HG03039 (cell line): ENCODE measurements at regions not wholly inside any gene's neighbourhood (a gene's known extent, or its start where the extent isn't known, plus 50 kb on each side); places are given as distances from the start of the nearest gene placed in this dataset.
"Not testable (repeated sequence)": the region's sequence is repeated elsewhere in the genome, so short reads cannot be mapped to it uniquely, and the experiment has no call there.

Experiments
- ATAC-seq: cut with Tn5 transposase; IDR thresholded peaks from one replicate; pipeline ENCODE4 v1.9.1; 2021; ENCODE audit warnings: mild to moderate bottlenecking, moderate library complexity; ENCODE audit not compliant: unreplicated experiment

GRCh38 chr1:113292603-113293255 lies 97.6 kb upstream of the MAGI3 start:
- ATAC-seq, result no peak

- ATAC-seq, result no peak
These were observed 97.1 kb upstream of the MAGI3 start for GRCh38 chr1:113293256-113293626.

GRCh38 chr1:113297749-113298148 lies 92.6 kb upstream of the MAGI3 start:
- no peak for ATAC-seq

GRCh38 chr1:113298941-113299340 lies 91.4 kb upstream of the MAGI3 start:
- ATAC-seq, result no peak

- ATAC-seq, result no peak
These were observed 87.7 kb upstream of the MAGI3 start for GRCh38 chr1:113302636-113303035.

GRCh38 chr1:113303267-113303666 lies 87.0 kb upstream of the MAGI3 start:
- ATAC-seq, result no peak

GRCh38 chr1:113305029-113305428 lies 85.3 kb upstream of the MAGI3 start:
- ATAC-seq, result not testable (repeated sequence)

GRCh38 chr1:113307771-113308445 lies 82.4 kb upstream of the MAGI3 start:
- ATAC-seq, result no peak

- ATAC-seq, result not testable (repeated sequence)
These were observed 77.7 kb upstream of the MAGI3 start for GRCh38 chr1:113312651-113313050.

- ATAC-seq, result no peak
These were observed 75.7 kb upstream of the MAGI3 start for GRCh38 chr1:113314600-113314999.

- ATAC-seq, result no peak
These were observed 70.0 kb upstream of the MAGI3 start for GRCh38 chr1:113320272-113320671.

GRCh38 chr1:113320972-113321680 lies 69.2 kb upstream of the MAGI3 start:
- ATAC-seq, result no peak

- ATAC-seq, result no peak
These were observed 68.4 kb upstream of the MAGI3 start for GRCh38 chr1:113321771-113322387.

GRCh38 chr1:113322439-113322838 lies 67.9 kb upstream of the MAGI3 start:
- no peak for ATAC-seq

GRCh38 chr1:113325022-113325421 lies 65.3 kb upstream of the MAGI3 start:
- no peak for ATAC-seq

GRCh38 chr1:113326976-113327375 lies 63.3 kb upstream of the MAGI3 start:
- ATAC-seq, result no peak

- no peak for ATAC-seq
These were observed 57.3 kb upstream of the MAGI3 start for GRCh38 chr1:113333056-113333455.

GRCh38 chr1:113340038-113340437 lies 50.3 kb upstream of the MAGI3 start:
- no peak for ATAC-seq
